ENCODE measurements at regions not wholly inside any gene's neighbourhood (a gene's known extent, or its start where the extent isn't known, plus 50 kb on each side); places are given as distances from the start of the nearest gene placed in this dataset.

GRCh38 chr2:104982111-104982510, 55.8 kb upstream of the MRPS9 start:
- H3K4me2 ChIP-seq (ENCODE audit: low read depth, low read length, poor library complexity, severe bottlenecking): no peak overlapping the region

More at GRCh38 chr2:104982111-104982510, 55.8 kb upstream of the MRPS9 start:
- H2AFZ ChIP-seq (ENCODE audit: low read depth, low read length, severe bottlenecking): no peak overlapping the region
- H3K4me3 ChIP-seq (ENCODE audit: insufficient read depth, low read length, poor library complexity, severe bottlenecking): no peak overlapping the region
- H3K9me3 ChIP-seq (ENCODE audit: insufficient read depth, low read length): no peaks in the 10 kb centered on the region
- no peaks in the 10 kb centered on the region for H3K36me3 ChIP-seq (ENCODE audit: low read length)
- no peaks in the 10 kb centered on the region for H3K9me2 ChIP-seq (replicated peaks; ENCODE audit: insufficient read depth, low read length)
- TF ChIP-seq CTCF (IDR thresholded peaks at IDR 0.05; ENCODE audit: insufficient read depth, low read length, poor library complexity, severe bottlenecking): no peak
- TF ChIP-seq EZH2phosphoT487 (conservative IDR thresholded peaks at IDR 0.05; ENCODE audit: low read length): no peak
- H3K79me2 ChIP-seq (ENCODE audit: insufficient read depth, low read length): no peaks in the 10 kb centered on the region
- no peak overlapping the region for H3K27ac ChIP-seq (ENCODE audit: low read depth, low read length)
- H3K27me3 ChIP-seq (ENCODE audit: low read length): no peaks in the 10 kb centered on the region
- H4K20me1 ChIP-seq (ENCODE audit: low read depth, low read length): no peaks in the 10 kb centered on the region
- H3F3A ChIP-seq (ENCODE audit: insufficient read depth): peaks cover 4% of the 10 kb centered on the region; the same call in 1 of the 2 replicates
- no peak overlapping the region for H3K9ac ChIP-seq (ENCODE audit: low read length)

All from SU-DHL-6 (cell line).